ENCODE measurements at regions not wholly inside any gene's neighbourhood (a gene's known extent, or its start where the extent isn't known, plus 50 kb on each side); places are given as distances from the start of the nearest gene placed in this dataset.

DNA sequence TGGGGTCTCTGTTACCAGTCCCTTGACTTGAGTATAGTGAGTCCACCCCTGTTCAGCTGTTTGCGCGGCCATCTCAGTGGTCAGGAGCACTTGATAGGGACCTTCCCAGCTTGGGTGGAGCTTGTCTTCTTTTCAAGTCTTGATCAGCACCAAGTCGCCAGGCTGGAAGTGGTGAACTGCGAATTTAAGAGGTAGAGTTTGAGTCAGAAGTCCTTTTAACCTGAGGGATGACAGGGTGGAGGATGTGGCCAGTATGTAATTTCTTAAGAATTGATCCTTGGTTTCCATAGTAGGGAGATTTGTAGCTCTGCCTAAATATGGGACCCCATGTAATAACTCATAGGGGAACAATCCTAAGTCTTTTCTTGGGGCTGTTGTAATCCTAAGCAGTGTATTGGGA, 86.3 kb upstream of the XCR1 start:
- no peak for DNase-seq (ENCODE audit: low spot score)

DNA sequence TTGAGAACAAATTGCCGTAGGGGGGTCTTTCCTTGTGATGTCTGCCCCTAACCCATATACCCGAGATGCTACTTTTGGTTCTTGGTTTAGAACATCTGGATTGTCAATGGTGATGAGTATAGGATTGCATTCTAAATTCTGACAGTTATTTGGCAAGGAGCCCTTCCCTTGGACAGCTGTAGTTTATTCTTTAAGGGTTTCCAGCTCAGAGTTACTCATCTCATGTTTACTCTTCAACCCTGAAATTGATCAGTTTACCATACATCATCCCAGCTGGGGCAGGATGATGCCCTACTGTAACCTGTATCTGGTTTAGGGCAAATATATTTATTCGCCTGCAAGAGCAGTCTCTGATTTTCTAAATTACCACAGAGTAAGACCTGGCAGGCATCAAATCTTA, 85.7 kb upstream of the XCR1 start:
- no peak for DNase-seq (ENCODE audit: low spot score)

DNA sequence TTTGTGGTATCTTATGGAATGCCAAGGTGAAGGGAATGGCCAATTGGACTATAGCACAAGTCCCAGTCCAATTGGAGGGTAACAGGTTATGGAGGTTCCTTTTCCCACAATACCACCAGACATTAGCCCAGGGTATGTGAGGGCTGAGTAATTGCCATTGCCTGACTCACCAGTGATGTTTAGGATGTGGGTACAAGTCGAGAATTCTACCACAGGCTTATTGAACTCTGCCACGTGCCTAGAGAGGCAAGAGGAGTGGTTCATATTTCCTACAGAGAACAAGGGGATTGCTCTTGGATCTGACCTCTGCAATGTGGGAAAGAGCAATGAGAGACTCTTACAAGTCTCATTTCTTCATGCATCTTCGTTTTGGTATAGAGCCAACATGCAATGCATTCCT, 85.0 kb upstream of the XCR1 start:
- DNase-seq (ENCODE audit: low spot score) = no peak

DNA sequence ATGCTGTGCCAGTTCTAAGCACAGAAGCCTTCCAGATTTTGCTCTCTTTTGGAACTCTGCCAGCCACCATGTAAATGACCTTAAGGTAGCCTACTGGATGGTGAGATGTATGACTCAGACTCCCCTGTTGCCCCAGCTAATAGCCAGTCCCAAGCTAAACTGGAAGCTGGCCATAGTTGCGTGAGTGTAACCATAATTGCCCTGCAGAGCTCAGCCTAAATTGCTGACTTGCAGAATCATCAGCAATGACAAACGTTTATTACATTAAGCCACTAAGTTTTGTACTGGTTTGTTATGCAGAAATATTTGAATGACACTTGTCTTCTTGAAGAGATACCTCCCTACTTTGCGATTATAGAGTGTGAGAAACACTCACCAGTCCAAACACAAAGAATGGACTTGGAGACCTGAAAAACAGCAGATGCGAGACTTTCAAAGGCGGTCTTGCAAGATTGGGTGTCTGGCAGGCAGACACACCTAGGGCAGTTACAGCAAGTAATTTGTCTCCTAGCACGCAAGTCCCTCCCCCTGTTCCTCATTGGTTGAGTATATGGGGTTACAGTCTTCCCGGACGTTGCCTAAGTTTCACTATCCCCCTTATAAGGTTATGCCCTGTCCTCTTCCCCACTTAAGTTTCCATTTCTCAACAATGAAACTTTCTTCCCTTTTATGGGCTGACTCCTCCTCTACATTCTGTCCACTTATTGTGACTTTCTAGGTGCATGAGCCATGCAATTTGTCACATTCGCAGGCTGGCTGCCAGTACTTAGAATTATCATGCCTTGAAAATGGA, 83.6 kb upstream of the XCR1 start:
- no peak for DNase-seq (ENCODE audit: low spot score)

DNA sequence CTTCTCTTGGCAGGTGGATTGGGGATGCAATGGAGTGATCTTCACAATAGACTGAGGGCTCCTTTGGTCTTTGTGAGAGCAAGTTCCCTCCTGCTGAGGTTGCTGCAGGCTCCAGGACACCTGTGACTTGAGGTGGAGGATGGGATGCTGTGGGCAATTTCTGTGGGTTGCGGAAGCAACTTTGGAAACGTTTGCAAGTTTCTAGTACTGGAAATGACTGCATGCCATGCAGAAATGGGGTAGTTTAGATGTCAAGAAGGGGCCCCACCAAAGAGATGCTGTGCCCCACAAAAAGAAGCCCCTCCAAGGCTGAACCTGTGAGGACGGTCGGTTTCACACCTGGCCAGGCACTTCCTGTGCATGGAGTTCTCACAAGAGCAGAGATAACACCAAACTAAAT, 80.4 kb upstream of the XCR1 start:
- DNase-seq (ENCODE audit: low spot score) = no peak

DNA sequence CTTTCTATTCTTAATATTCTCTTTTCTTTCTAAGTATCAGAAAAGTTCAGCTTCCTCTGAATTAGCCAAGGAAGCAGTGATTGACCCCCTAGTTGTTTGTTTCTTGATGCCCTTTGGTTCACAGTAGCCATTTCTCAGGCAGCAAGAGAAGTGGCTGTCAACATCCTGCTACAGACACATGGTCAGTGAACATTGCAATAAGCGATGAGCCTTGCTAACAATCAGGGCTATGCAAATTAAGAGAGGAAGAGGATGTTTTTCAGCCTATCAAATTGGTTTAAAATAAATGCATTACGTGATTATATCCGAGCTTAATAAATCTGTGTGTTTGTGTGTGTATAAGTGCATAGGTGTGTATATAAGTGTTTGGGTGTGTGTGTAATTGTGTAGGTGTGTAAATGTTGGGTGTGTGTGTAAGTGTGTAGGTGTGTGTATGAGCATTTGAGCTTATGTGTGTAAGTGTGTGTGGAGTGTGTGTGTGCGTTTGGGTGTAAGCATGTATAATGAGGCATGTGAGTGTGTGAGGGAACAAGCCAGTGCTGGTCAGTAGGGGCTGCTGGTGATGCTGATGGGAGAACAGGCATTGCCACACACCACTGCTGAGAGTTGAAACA, 78.1 kb upstream of the XCR1 start:
- no peak for DNase-seq (ENCODE audit: low spot score)

DNA sequence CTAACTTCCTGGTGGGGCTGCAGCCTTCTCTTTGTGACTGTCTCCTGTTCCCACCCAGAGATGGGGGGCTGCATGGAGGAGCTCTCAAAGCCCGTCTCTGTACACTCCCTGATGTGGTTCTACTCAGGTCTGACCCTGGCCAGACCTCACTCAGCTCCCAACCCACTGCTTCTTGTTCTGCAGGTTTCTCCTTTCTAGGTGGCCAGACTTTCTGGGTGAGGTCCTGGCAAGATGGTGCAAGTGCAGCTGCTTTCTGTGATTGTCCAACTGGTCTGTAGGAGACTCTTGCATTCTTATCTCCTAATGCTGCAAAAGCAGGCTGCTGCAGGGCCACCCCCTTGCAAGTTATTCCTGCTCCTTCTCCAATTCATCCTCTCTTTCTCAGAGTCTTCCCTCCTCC, 77.4 kb upstream of the XCR1 start:
- no peak for DNase-seq (ENCODE audit: low spot score)

DNA sequence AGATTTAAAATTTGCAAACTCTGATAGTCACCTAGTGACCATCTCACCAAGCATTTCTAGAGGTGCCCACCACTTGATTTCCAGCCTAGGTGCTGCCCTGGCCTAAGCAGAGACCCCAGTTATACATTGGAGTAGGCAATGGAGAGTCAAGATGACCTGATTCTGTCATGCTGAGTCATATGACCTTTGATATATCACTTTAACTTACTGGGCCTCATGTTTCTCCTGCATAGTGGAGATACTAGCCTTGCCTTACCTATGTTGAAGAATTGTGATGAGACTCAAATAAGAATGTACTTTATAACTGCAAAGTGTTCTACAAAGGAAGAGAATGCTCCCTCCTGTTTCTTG, 75.5 kb upstream of the XCR1 start:
- no peak for DNase-seq (ENCODE audit: low spot score)

DNA sequence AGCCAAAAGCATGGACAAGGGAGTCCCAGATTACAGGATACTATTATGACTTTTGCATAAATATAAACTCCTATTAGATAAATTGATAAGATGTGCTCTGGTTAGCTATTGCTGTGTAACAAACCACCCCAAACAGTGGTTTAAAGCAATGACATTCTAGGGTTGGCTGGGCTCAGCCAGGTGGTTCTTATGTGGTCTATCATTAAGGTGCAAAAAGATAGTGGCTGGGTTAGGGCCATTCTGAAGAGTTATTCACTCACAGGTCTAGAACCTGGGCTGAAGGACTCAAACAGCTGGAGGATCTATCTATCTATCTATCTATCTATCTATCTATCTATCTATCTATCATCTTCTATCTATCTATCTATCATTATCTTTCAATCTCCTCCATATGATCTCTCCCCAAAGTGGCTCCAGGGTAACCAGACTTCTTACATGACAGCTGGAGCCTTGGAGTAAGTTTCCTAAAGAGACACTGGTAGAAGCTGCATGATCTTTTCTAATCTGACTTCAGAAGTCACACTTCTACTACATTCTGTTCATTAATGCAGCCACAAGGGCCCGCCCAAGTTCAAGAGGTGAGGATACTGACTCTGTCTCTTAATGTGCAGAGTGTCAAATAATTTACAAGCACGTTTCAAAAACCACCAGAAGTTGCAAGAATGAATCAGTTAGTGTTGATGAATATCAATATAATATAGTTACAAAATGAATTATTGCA, 74.9 kb upstream of the XCR1 start:
- no peak for DNase-seq (ENCODE audit: low spot score)

DNA sequence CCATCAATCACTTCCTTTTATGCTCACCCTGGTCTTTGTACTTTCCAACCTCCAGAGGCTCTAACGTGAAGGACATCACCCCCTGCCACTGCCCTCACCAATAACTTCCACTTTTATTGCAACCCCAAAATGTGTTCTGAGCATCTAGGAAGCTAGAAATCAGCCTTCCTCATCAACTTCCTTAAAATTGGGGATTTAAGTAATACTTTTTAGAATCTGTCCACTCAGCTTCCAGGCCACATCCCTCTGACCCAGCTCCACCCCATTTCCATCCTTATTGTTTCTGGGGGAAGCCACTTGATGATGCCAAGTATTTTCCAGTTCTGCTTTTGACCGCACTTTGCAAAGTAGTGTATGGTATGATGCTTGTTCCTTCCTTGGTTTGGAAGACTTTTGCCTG, 73.5 kb upstream of the XCR1 start:
- no peak for DNase-seq (ENCODE audit: low spot score)

DNA sequence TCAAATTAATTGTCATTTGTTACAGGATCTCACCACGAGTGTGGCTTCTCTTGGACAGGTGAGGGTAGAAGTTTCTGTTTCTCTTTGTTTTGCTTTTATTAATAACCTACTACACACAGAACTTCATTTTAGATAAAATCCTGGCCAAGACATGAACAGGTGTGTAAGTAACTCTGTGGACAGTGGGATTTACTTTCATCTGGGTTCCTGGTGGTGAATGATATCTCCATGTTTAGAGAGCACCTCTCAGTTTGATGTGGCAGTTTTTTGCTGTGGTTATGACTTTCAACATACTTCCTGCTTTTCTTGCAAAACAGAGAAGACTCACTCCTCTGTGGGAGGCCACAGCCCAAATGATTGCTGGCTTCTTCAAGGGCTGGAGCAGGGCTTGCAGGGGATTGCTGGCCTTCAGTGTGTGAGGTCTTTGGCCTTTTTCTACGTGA, 71.1 kb upstream of the XCR1 start:
- DNase-seq (ENCODE audit: low spot score) = peak; percentile 91

DNA sequence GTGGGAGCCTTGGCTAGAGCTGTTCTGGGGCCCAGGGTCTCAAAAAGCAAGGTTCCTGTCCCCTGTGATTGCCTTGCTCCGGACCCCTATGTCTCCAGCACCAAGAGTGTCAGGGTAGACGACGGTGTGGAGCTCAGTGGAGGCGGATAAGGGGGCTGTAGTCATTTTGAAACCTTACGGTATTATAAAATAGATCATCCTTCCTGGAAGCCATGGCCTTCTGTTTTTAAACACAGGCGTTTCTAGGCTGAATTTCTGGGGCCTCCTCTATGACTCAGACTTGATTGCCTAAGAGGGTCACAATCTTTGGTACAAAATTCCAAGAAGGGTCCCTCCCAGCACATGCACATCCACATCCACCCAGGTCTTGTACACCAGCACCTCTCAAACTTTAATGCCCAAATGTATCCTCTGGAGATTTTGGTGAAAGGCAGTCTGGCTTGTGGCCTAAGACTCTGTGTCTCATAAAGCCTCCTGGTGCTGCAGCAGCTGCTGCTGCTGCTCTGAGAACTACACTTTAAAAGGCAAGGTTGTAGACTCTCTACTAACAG, 70.5 kb upstream of the XCR1 start:
- DNase-seq (ENCODE audit: low spot score) = peak; percentile 90

DNA sequence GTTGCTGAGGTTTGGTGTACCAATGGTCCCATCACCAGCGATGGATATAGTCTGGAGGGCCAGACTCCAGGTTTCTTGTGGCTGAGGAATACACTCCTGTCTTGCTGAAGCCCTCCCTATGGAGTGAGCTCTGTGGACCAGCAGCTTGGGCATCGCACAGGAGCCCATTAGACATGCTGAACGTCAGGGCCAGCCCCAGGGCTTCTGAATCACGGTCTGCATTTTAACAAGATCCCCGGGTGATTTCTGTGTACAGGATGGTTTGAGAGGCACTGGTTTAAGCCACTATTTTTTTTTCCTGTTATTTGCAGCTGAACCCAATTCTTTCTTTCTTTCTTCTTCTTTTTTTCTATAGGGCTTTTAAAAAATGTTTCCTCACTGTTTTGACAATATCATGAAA, 69.5 kb upstream of the XCR1 start:
- DNase-seq (ENCODE audit: low spot score) = no peak

DNA sequence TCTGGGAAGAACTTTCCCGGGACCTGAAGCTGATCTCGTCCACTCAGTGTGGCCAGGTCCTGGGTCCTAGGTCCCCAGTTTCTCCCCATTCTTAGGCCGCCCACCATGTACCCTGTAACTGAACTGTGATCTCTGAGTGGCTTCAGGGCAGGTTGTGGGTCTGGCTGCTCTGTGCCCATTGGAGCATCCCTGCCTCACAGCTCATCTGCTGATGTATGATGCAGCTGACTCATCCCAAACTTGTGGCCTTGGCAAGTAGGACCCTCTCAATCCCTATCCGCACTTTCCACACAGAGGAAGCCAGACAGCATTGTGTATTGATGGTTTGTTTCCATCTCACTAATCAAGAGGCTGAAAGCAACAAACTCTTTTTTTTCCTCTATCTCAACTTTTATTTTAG, 69.1 kb upstream of the XCR1 start:
- no peak for DNase-seq (ENCODE audit: low spot score)

DNA sequence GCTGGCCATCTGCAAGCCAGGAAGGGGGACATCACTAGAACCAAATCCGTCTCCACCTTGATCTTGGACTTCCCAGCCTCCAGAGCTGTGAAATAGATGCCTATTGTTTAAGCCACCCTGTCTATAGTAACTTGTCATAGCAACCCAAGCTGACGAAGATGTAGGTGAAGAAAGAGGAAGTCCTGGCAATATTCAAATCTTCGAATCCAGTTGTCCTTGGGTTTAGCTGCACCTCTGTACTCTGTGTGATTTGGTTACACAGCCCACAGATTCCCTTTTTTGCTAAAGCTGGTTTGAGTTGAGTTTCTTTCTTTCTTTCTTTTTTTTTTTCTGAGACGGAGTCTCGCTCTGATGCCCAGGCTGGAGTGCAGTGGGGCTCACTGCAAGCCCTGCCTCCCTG, 68.0 kb upstream of the XCR1 start:
- no peak for DNase-seq (ENCODE audit: low spot score)

DNA sequence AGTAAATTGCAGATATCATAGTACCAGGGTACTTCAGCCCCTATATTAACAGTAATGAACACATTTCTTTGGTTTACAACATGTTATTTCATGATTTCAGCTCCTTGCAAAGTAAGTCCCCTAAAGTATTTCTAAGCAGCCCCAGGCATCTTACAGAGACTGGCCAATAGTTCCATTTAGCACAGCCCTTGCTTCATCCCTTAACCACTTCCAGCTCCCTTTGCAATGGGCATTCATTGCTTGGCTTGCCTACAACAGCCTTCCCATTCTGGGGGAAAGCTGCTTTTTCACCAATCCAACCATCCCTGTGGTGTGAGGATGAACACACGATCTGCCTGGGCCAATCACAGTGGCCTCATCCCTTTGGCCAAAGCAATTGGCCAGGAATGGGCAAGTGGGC, 67.2 kb upstream of the XCR1 start:
- no peak for DNase-seq (ENCODE audit: low spot score)

DNA sequence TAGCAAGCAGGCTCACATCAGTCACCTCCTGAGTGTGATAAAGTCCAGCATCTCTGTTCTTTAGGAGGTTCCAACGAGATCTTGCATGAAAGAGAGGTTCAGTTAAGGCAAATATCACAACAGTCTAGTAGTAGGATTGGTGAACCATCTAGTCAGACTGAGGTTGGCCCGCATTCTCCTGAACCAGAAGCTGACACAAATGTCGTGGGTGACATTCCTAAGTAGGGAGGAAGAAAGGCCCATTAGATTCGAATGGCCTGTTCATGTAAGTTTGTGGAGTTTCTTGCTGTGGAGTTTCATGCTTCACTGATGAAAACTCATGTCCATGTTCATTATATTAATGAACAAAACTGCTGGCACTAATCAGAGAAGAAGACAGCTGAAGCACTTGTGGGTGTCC, 66.7 kb upstream of the XCR1 start:
- no peak for DNase-seq (ENCODE audit: low spot score)

DNA sequence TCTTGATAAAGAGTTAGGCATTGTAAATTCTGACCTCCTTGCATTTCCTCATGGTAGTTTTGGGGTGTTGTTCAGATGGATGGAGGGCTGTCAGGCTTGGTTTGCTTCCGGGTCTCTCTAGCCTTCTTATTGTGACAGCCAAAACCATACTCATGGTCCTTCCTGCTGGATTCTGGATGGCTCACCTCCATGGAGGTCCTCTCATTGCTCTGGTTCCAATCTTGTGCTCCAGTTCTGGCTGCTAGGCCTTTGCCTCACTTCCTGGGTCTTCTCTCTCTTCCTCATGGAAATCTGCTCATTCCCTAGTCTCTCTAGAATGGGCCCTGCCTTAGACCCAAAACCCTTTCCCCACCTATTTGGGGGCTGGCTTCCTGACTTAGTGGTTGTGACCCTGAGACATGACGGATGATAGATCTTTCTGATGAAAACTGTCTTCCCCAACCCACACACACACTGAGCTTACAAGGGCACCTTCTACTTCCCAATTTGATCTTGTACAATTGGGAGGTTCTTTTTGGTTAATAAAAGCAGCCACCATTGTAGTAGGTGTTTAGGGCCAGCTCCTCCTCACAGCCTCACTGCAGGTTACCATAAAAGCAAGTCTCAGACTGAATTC, 66.2 kb upstream of the XCR1 start:
- no peak for DNase-seq (ENCODE audit: low spot score)

DNA sequence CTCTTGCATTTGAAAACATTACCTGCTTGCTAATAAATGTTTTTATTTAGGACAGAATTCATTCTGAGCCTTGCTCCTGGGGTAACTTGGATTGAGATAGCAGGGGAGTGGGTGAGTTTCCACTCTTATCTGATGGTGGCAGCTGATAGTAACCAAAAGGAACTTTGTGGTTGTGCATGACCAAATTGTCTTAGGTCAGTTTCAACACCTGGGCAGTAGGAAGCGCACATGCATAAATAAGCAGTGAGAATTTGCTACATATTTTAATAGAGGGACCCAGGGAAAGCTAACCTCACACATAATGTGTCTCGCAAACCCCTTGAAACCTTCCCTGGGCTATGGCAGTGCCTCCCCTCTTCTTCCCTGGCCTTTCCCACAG, 65.4 kb upstream of the XCR1 start:
- DNase-seq (ENCODE audit: low spot score) = no peak

DNA sequence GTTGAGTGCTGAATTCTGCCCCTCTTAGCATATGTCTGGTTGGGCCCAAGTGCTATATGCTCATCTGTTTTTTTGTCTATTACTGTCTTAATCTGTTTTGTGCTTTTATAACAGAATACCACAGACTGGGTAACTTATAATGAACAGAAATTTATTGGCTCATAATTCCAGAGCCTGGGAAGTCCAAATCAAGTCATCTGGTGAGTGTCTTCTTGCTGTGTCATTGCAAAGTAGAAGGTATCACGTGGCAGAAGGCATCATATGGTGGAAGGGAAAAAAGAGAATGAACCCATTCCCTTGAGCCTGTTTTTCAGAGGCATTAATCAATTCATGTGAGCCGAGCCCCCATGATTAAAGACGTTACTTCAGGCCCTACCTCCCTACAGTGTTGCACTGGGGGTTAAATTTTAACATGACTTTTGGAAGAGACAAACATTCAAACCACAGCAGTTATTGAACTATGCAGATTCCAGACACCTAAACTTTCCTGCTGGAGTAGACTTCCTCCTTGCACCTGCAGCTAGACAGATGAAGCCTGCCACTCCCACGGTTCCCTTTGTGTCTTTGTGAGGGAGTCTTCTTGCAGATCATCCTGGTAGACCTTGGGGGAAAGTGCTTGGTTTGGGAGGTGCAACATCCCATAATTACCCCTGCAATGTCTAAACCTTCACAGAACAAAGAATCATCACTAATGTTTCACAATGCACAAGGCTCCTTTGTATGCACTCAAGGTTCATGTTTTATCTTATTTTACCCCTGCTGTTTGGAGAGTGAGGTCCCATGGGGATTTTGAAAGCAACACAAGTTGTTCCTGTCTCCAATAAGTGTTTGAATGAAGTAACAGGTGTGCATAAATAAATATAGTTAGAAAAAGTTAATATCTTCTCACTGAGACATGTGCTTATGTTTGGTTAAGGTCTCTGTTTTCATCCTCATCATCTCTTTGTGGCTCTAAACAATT, 64.7 kb upstream of the XCR1 start:
- no peak for DNase-seq (ENCODE audit: low spot score)

DNA sequence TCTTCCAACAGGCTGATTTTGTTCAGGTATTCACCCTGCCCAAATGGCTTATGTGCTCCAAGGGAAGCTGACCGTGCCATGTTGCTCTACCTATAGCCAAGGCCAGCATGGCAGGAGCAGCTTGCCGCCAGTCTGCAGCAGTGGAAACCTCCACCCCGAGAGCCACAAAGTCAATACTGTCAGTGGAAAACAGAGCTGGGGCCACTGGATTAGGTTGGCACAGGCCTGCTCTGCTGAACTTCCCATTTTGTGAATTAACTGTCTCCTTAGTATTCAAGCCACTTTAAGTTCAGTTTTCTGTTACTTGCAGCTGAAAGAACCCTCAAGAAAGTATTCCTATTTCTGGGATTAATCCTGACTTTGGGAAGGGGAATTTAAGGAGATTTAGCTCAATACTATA, 63.8 kb upstream of the XCR1 start:
- no peak for DNase-seq (ENCODE audit: low spot score)

DNA sequence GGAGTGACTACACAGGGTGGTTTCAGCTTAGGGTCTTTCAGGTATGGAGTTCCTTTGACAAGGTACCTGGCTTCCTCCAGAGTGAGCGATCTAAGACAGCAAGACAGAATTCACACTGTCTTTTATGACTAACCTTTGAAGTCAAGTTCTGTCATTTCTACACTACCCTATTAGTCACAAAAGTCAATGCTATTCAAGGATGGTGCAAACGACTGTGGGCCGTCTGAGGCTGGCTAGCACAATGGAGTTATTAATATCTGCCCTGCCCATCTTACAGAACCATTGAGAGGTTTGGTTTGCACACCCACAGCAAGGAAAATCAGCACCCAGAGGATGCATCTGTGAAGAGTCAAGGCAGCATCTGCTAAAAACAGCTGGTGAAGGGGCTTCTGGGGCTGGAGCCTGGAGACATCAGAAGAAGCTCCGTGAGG, 62.9 kb upstream of the XCR1 start:
- peak; percentile 80 for DNase-seq (ENCODE audit: low spot score)
